ENCODE measurements at regions not wholly inside any gene's neighbourhood (a gene's known extent, or its start where the extent isn't known, plus 50 kb on each side); places are given as distances from the start of the nearest gene placed in this dataset.
"Not testable (repeated sequence)": the region's sequence is repeated elsewhere in the genome, so short reads cannot be mapped to it uniquely, and the experiment has no call there.

GRCh38 chr10:52951824-52952223 is 179.2 kb upstream of the MBL2 start:
- Histone ChIP-seq H3K27me3 (replicated peaks in 2 of 5; ENCODE audit: control insufficient read depth in 4 of 5, insufficient read depth in 5 of 5, low read length in 4 of 5) (no peaks in the 10 kb centered on the region), H3K36me3 (ENCODE audit: control insufficient read depth in 4 of 4, insufficient read depth in 4 of 4, low read length in 3 of 4) (no peaks in the 10 kb centered on the region), H3K4me3 (ENCODE audit: control insufficient read depth in 1 of 7, extremely low read depth in 1 of 7, insufficient read depth in 4 of 7, low read depth in 2 of 7, low read length in 6 of 7) (no peak overlapping the region), H3K27ac (ENCODE audit: insufficient read depth in 1 of 2, low read depth in 1 of 2, low read length in 2 of 2, poor library complexity in 1 of 2, severe bottlenecking in 2 of 2) (no peak overlapping the region), H3K9me3 (ENCODE audit: control extremely low read depth in 1 of 5, control insufficient read depth in 4 of 5, insufficient read depth in 2 of 5, low read depth in 1 of 5, low read length in 4 of 5) (no peaks in the 10 kb centered on the region), H3K4me1 (ENCODE audit: control extremely low read depth in 1 of 4, control insufficient read depth in 4 of 4, insufficient read depth in 4 of 4, low read length in 3 of 4) (no peaks in the 10 kb centered on the region)
- ChIA-PET CTCF (interaction anchor here (0.8 to 2.0 kb wide), 6 partner anchors 8 to 645 kb away, joined by 3 to 8 read pairs (median 3); no protein-coding TSS in a partner anchor), POLR2A (no interaction called here)
- 13% methylated on average over 4 of the region's 5 CpGs for WGBS (ENCODE audit: insufficient coverage)
- peak; percentile 50 to 69 (median 68) for DNase-seq

GRCh38 chr10:52950578-52950977 is 178.0 kb upstream of the MBL2 start:
- CTCF ChIA-PET, result interaction anchor here (2.0 kb wide), 1 partner anchor 13 kb away, joined by 8 read pairs; no protein-coding TSS in a partner anchor
- 97% methylated on average over 5 of the region's 5 CpGs for WGBS (ENCODE audit: insufficient coverage)
- no peaks in the 10 kb centered on the region for H3K4me1 ChIP-seq (ENCODE audit: control extremely low read depth in 1 of 4, control insufficient read depth in 4 of 4, insufficient read depth in 4 of 4, low read length in 3 of 4)
- H3K27ac ChIP-seq (ENCODE audit: insufficient read depth in 1 of 2, low read depth in 1 of 2, low read length in 2 of 2, poor library complexity in 1 of 2, severe bottlenecking in 2 of 2), result no peak overlapping the region
- H3K4me3 ChIP-seq (ENCODE audit: control insufficient read depth in 1 of 7, extremely low read depth in 1 of 7, insufficient read depth in 4 of 7, low read depth in 2 of 7, low read length in 6 of 7), result no peak overlapping the region
- DNase-seq, result no peak
- no peaks in the 10 kb centered on the region for H3K9me3 ChIP-seq (ENCODE audit: control extremely low read depth in 1 of 5, control insufficient read depth in 4 of 5, insufficient read depth in 2 of 5, low read depth in 1 of 5, low read length in 4 of 5)
- H3K27me3 ChIP-seq (replicated peaks in 2 of 5; ENCODE audit: control insufficient read depth in 4 of 5, insufficient read depth in 5 of 5, low read length in 4 of 5), result no peaks in the 10 kb centered on the region
- H3K36me3 ChIP-seq (ENCODE audit: control insufficient read depth in 4 of 4, insufficient read depth in 4 of 4, low read length in 3 of 4), result no peaks in the 10 kb centered on the region
- POLR2A ChIA-PET, result interaction anchor here (0.7 kb wide), 1 partner anchor 857 kb away, joined by 4 read pairs; no protein-coding TSS in a partner anchor

- Histone ChIP-seq H3K27me3 (replicated peaks in 2 of 5; ENCODE audit: control insufficient read depth in 4 of 5, insufficient read depth in 5 of 5, low read length in 4 of 5) (no peaks in the 10 kb centered on the region), H3K4me3 (ENCODE audit: control insufficient read depth in 1 of 7, extremely low read depth in 1 of 7, insufficient read depth in 4 of 7, low read depth in 2 of 7, low read length in 6 of 7) (no peak overlapping the region), H3K27ac (ENCODE audit: insufficient read depth in 1 of 2, low read depth in 1 of 2, low read length in 2 of 2, poor library complexity in 1 of 2, severe bottlenecking in 2 of 2) (no peak overlapping the region), H3K36me3 (ENCODE audit: control insufficient read depth in 4 of 4, insufficient read depth in 4 of 4, low read length in 3 of 4) (no peaks in the 10 kb centered on the region), H3K4me1 (ENCODE audit: control extremely low read depth in 1 of 4, control insufficient read depth in 4 of 4, insufficient read depth in 4 of 4, low read length in 3 of 4) (no peaks in the 10 kb centered on the region), H3K9me3 (ENCODE audit: control extremely low read depth in 1 of 5, control insufficient read depth in 4 of 5, insufficient read depth in 2 of 5, low read depth in 1 of 5, low read length in 4 of 5) (no peaks in the 10 kb centered on the region)
- WGBS (ENCODE audit: insufficient coverage), result 83% methylated on average over 12 of the region's 13 CpGs
- DNase-seq, result no peak
- CTCF ChIA-PET, result no interaction called here
- POLR2A ChIA-PET, result no interaction called here
Measured at GRCh38 chr10:52949899-52950298, 177.3 kb upstream of the MBL2 start.

GRCh38 chr10:52946486-52946885 is 173.9 kb upstream of the MBL2 start:
- POLR2A ChIA-PET, result no interaction called here
- H3K4me1 ChIP-seq (ENCODE audit: control extremely low read depth in 1 of 4, control insufficient read depth in 4 of 4, insufficient read depth in 4 of 4, low read length in 3 of 4), result no peaks in the 10 kb centered on the region
- 100% methylated on average over 5 of the region's 5 CpGs for WGBS (ENCODE audit: insufficient coverage)
- no peaks in the 10 kb centered on the region for H3K27me3 ChIP-seq (replicated peaks in 2 of 5; ENCODE audit: control insufficient read depth in 4 of 5, insufficient read depth in 5 of 5, low read length in 4 of 5)
- DNase-seq, result no peak
- no peak overlapping the region for H3K27ac ChIP-seq (ENCODE audit: insufficient read depth in 1 of 2, low read depth in 1 of 2, low read length in 2 of 2, poor library complexity in 1 of 2, severe bottlenecking in 2 of 2)
- no peak overlapping the region for H3K4me3 ChIP-seq (ENCODE audit: control insufficient read depth in 1 of 7, extremely low read depth in 1 of 7, insufficient read depth in 4 of 7, low read depth in 2 of 7, low read length in 6 of 7)
- no peaks in the 10 kb centered on the region for H3K36me3 ChIP-seq (ENCODE audit: control insufficient read depth in 4 of 4, insufficient read depth in 4 of 4, low read length in 3 of 4)
- H3K9me3 ChIP-seq (ENCODE audit: control extremely low read depth in 1 of 5, control insufficient read depth in 4 of 5, insufficient read depth in 2 of 5, low read depth in 1 of 5, low read length in 4 of 5), result no peaks in the 10 kb centered on the region
- CTCF ChIA-PET, result no interaction called here

GRCh38 chr10:52945521-52945920 is 172.9 kb upstream of the MBL2 start:
- CTCF ChIA-PET; H3K27me3 ChIP-seq (replicated peaks in 2 of 5; ENCODE audit: control insufficient read depth in 4 of 5, insufficient read depth in 5 of 5, low read length in 4 of 5); H3K4me1 ChIP-seq (ENCODE audit: control extremely low read depth in 1 of 4, control insufficient read depth in 4 of 4, insufficient read depth in 4 of 4, low read length in 3 of 4); H3K36me3 ChIP-seq (ENCODE audit: control insufficient read depth in 4 of 4, insufficient read depth in 4 of 4, low read length in 3 of 4); POLR2A ChIA-PET; H3K9me3 ChIP-seq (ENCODE audit: control extremely low read depth in 1 of 5, control insufficient read depth in 4 of 5, insufficient read depth in 2 of 5, low read depth in 1 of 5, low read length in 4 of 5); H3K27ac ChIP-seq (ENCODE audit: insufficient read depth in 1 of 2, low read depth in 1 of 2, low read length in 2 of 2, poor library complexity in 1 of 2, severe bottlenecking in 2 of 2); H3K4me3 ChIP-seq (ENCODE audit: control insufficient read depth in 1 of 7, extremely low read depth in 1 of 7, insufficient read depth in 4 of 7, low read depth in 2 of 7, low read length in 6 of 7); DNase-seq: not testable (repeated sequence)
- WGBS (ENCODE audit: insufficient coverage), result 98% methylated on average over 4 of the region's 4 CpGs

GRCh38 chr10:52940921-52941320 is 168.3 kb upstream of the MBL2 start:
- DNase-seq, result no peak
- H3K4me3 ChIP-seq (ENCODE audit: control insufficient read depth in 1 of 7, extremely low read depth in 1 of 7, insufficient read depth in 4 of 7, low read depth in 2 of 7, low read length in 6 of 7), result no peak overlapping the region
- H3K9me3 ChIP-seq (ENCODE audit: control extremely low read depth in 1 of 5, control insufficient read depth in 4 of 5, insufficient read depth in 2 of 5, low read depth in 1 of 5, low read length in 4 of 5), result no peaks in the 10 kb centered on the region
- H3K36me3 ChIP-seq (ENCODE audit: control insufficient read depth in 4 of 4, insufficient read depth in 4 of 4, low read length in 3 of 4), result no peaks in the 10 kb centered on the region
- no peak overlapping the region for H3K27ac ChIP-seq (ENCODE audit: insufficient read depth in 1 of 2, low read depth in 1 of 2, low read length in 2 of 2, poor library complexity in 1 of 2, severe bottlenecking in 2 of 2)
- 100% methylated on average over 6 of the region's 12 CpGs for WGBS (ENCODE audit: insufficient coverage)
- no peaks in the 10 kb centered on the region for H3K27me3 ChIP-seq (replicated peaks in 2 of 5; ENCODE audit: control insufficient read depth in 4 of 5, insufficient read depth in 5 of 5, low read length in 4 of 5)
- no peaks in the 10 kb centered on the region for H3K4me1 ChIP-seq (ENCODE audit: control extremely low read depth in 1 of 4, control insufficient read depth in 4 of 4, insufficient read depth in 4 of 4, low read length in 3 of 4)
- ChIA-PET CTCF (no interaction called here), POLR2A (no interaction called here)

GRCh38 chr10:52939894-52940293 is 167.3 kb upstream of the MBL2 start:
- Histone ChIP-seq H3K27me3 (replicated peaks in 2 of 5; ENCODE audit: control insufficient read depth in 4 of 5, insufficient read depth in 5 of 5, low read length in 4 of 5) (no peaks in the 10 kb centered on the region), H3K36me3 (ENCODE audit: control insufficient read depth in 4 of 4, insufficient read depth in 4 of 4, low read length in 3 of 4) (no peaks in the 10 kb centered on the region), H3K4me1 (ENCODE audit: control extremely low read depth in 1 of 4, control insufficient read depth in 4 of 4, insufficient read depth in 4 of 4, low read length in 3 of 4) (no peaks in the 10 kb centered on the region), H3K27ac (ENCODE audit: insufficient read depth in 1 of 2, low read depth in 1 of 2, low read length in 2 of 2, poor library complexity in 1 of 2, severe bottlenecking in 2 of 2) (no peak overlapping the region), H3K9me3 (ENCODE audit: control extremely low read depth in 1 of 5, control insufficient read depth in 4 of 5, insufficient read depth in 2 of 5, low read depth in 1 of 5, low read length in 4 of 5) (no peaks in the 10 kb centered on the region), H3K4me3 (ENCODE audit: control insufficient read depth in 1 of 7, extremely low read depth in 1 of 7, insufficient read depth in 4 of 7, low read depth in 2 of 7, low read length in 6 of 7) (no peak overlapping the region)
- CTCF ChIA-PET, result no interaction called here
- POLR2A ChIA-PET, result no interaction called here
- WGBS (ENCODE audit: insufficient coverage), result 86% methylated on average over 12 of the region's 12 CpGs
- no peak for DNase-seq

All from common myeloid progenitor, CD34-positive (primary cell).